ENCODE measurements at regions not wholly inside any gene's neighbourhood (a gene's known extent, or its start where the extent isn't known, plus 50 kb on each side); places are given as distances from the start of the nearest gene placed in this dataset.

- TF ChIP-seq POLR2A (IDR thresholded peaks at IDR 0.05) = no peak
- TF ChIP-seq CTCF (IDR thresholded peaks at IDR 0.05) = no peak
Measured at GRCh38 chr1:231107151-231107550, 54.7 kb upstream of the TRIM67 start.

All from right lobe of liver (tissue), 4 donors.